ENCODE measurements at regions not wholly inside any gene's neighbourhood (a gene's known extent, or its start where the extent isn't known, plus 50 kb on each side); places are given as distances from the start of the nearest gene placed in this dataset.

DNA sequence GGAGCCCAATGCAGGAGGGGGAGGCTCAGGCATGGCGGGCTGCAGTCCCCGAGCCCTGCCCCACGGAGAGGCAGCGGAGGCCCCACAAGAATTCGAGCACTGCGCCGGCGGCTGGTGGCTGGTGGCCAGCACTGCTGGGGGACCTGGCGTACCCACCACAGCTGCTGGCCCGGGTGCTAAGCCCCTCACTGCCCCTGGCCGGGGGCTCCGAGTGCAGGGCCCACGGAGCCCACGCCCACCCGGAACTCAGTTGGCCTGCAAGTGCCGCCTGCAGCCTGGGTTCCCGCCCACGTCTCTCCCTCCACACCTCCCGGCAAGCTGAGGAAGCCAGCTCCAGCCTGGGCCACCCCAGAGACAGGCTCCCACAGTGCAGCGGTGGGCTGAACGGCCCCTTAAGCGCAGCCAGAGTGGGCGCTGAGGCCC, 780.3 kb downstream of the DTWD2 start:
- no peak for TF ChIP-seq CTCF (conservative IDR thresholded peaks at IDR 0.05 in 1 of 2, IDR thresholded peaks at IDR 0.05 in 1 of 2; ENCODE audit: extremely low read depth in 1 of 2, insufficient read depth in 1 of 2, low read depth in 1 of 2, low read length in 2 of 2)
- no peak for TF ChIP-seq EZH2 (IDR thresholded peaks at IDR 0.05; ENCODE audit: borderline replicate concordance, low read length)

Measured in mammary epithelial cell (primary cell).